DOHH2 (cell line): ENCODE measurements at regions not wholly inside any gene's neighbourhood (a gene's known extent, or its start where the extent isn't known, plus 50 kb on each side); places are given as distances from the start of the nearest gene placed in this dataset.

Experiments
- H3F3A ChIP-seq: fragments of 200-600 bp; sonication (generic), shearing (Covaris generic); 2 replicates; pipeline ENCODE4 v1.6.0; 2016; ENCODE audit warnings: antibody characterized with exemption, mild to moderate bottlenecking; ENCODE audit not compliant: control insufficient read depth, insufficient read depth
- H3K27ac ChIP-seq: fragments of 200-600 bp; sonication (generic); 2 replicates; pipeline ENCODE4 v1.5.1; 2014; ENCODE audit warnings: low read depth, mild to moderate bottlenecking, low read length, moderate library complexity
- H3K27me3 ChIP-seq: fragments of 200-600 bp; sonication (generic); 2 replicates; pipeline ENCODE4 v1.6.1; 2014; ENCODE audit warnings: mild to moderate bottlenecking, low read length, mixed read lengths; ENCODE audit not compliant: control insufficient read depth
- H3K36me3 ChIP-seq: fragments of 200-600 bp; sonication (generic); 2 replicates; pipeline ENCODE4 v1.6.1; 2014; ENCODE audit warnings: mild to moderate bottlenecking, low read length, moderate library complexity, mixed read lengths; ENCODE audit not compliant: control insufficient read depth
- H3K4me1 ChIP-seq: fragments of 200-600 bp; sonication (generic); 2 replicates; pipeline ENCODE4 v1.6.1; 2014; ENCODE audit warnings: mild to moderate bottlenecking, low read length, mixed read lengths; ENCODE audit not compliant: control insufficient read depth
- H3K4me2 ChIP-seq: fragments of 200-600 bp; sonication (generic); 2 replicates; pipeline ENCODE4 v1.6.0; 2014; ENCODE audit warnings: mild to moderate bottlenecking, low read length, moderate library complexity
- H3K4me3 ChIP-seq: fragments of 200-600 bp; sonication (generic); 2 replicates; pipeline ENCODE4 v1.5.1; 2014; ENCODE audit warnings: mild to moderate bottlenecking, low read length, mixed read lengths
- H3K79me2 ChIP-seq: fragments of 200-600 bp; sonication (generic); 2 replicates; pipeline ENCODE4 v1.6.1; 2014; ENCODE audit warnings: mild to moderate bottlenecking, low read length, mixed read lengths; ENCODE audit not compliant: control insufficient read depth
- H3K9me2 ChIP-seq: fragments of 200-600 bp; sonication (generic); replicated peaks from 2 replicates; pipeline ENCODE4 v1.6.1; 2014; ENCODE audit warnings: mild to moderate bottlenecking, low read length, mixed read lengths; ENCODE audit not compliant: control insufficient read depth
- H3K9me3 ChIP-seq: fragments of 200-600 bp; sonication (generic); 2 replicates; pipeline ENCODE4 v1.6.1; 2014; ENCODE audit warnings: antibody characterized with exemption, low read length, mixed read lengths; ENCODE audit not compliant: control insufficient read depth, insufficient read depth
- H4K20me1 ChIP-seq: fragments of 200-600 bp; sonication (generic); 2 replicates; pipeline ENCODE4 v1.6.0; 2014; ENCODE audit warnings: low read depth, mild to moderate bottlenecking, antibody characterized with exemption, low read length, moderate library complexity; ENCODE audit not compliant: control insufficient read depth, insufficient read depth
- EZH2phosphoT487 ChIP-seq: fragments of 200-600 bp; sonication (generic); IDR thresholded peaks from 2 replicates; pipeline ENCODE4 v1.6.1; 2017; ENCODE audit warnings: borderline replicate concordance, mild to moderate bottlenecking, antibody characterized with exemption, low read length, moderate library complexity, mixed read lengths
- TF ChIP-seq, protein P1 (sequence below): fragments of 200-600 bp; sonication (generic); IDR thresholded peaks from one replicate; pipeline ENCODE4 v1.5.1; 2014; ENCODE audit warnings: antibody characterized with exemption, mild to moderate bottlenecking, low read depth, low read length; ENCODE audit not compliant: poor library complexity, severe bottlenecking

DNA sequence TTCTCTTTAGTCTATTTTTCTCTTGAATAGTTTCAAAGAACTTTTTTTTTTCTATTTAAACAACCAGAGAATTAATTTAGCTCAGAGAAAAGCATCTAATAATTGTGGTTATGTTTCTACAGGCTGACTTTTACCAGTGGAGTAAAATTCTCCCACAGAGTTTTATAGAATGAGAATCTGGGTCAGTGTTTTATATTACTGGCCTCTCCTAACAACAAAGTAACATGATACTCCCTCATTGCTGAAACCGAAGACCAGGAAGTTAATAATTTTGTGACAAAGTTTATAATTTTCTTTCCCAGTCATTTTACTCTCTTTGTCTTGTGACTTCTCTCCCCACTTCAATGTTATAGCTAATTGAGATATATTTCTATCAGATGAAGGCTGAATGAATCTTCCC lies 946.9 kb downstream of the EPHA3 start:
- no peak overlapping the region for H3K4me3 ChIP-seq
- H4K20me1 ChIP-seq: no peaks in the 10 kb centered on the region
- H3K4me2 ChIP-seq: no peak overlapping the region
- H3K4me1 ChIP-seq: no peaks in the 10 kb centered on the region
- TF ChIP-seq, protein P1, sequence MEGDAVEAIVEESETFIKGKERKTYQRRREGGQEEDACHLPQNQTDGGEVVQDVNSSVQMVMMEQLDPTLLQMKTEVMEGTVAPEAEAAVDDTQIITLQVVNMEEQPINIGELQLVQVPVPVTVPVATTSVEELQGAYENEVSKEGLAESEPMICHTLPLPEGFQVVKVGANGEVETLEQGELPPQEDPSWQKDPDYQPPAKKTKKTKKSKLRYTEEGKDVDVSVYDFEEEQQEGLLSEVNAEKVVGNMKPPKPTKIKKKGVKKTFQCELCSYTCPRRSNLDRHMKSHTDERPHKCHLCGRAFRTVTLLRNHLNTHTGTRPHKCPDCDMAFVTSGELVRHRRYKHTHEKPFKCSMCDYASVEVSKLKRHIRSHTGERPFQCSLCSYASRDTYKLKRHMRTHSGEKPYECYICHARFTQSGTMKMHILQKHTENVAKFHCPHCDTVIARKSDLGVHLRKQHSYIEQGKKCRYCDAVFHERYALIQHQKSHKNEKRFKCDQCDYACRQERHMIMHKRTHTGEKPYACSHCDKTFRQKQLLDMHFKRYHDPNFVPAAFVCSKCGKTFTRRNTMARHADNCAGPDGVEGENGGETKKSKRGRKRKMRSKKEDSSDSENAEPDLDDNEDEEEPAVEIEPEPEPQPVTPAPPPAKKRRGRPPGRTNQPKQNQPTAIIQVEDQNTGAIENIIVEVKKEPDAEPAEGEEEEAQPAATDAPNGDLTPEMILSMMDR: no peak
- no peak for TF ChIP-seq EZH2phosphoT487
- no peaks in the 10 kb centered on the region for H3F3A ChIP-seq
- no peaks in the 10 kb centered on the region for H3K79me2 ChIP-seq
- H3K27me3 ChIP-seq: no peaks in the 10 kb centered on the region
- H3K27ac ChIP-seq: no peak overlapping the region
- no peaks in the 10 kb centered on the region; the same call in 1 of the 2 replicates for H3K9me2 ChIP-seq
- H3K36me3 ChIP-seq: no peaks in the 10 kb centered on the region
- H3K9me3 ChIP-seq: no peaks in the 10 kb centered on the region

DNA sequence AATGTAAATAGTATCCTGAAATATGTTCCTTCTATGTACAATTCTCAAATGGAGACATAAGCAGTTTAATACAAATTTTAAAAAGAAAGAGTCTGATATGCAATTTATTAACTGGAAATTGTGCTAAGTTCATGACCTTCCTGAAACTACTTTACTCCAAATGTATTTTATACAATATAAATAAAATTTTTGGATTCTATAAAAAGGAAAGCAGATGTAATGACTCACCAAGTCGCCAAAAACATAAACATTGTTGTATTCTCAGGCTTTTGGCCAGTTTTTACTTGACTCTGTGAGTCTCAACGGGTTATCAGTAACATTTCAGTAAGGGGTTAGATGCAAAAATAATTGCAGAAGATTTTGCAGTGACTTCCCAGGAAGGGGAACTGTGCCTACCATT lies 948.2 kb downstream of the EPHA3 start:
- Histone ChIP-seq H4K20me1 (no peaks in the 10 kb centered on the region), H3K4me2 (no peak overlapping the region), H3K9me3 (no peaks in the 10 kb centered on the region), H3K36me3 (no peaks in the 10 kb centered on the region), H3K4me3 (no peak overlapping the region), H3K27ac (no peak overlapping the region), H3F3A (no peaks in the 10 kb centered on the region), H3K79me2 (no peaks in the 10 kb centered on the region), H3K27me3 (no peaks in the 10 kb centered on the region), H3K9me2 (no peaks in the 10 kb centered on the region; the same call in 1 of the 2 replicates), H3K4me1 (no peaks in the 10 kb centered on the region)
- TF ChIP-seq EZH2phosphoT487: no peak

DNA sequence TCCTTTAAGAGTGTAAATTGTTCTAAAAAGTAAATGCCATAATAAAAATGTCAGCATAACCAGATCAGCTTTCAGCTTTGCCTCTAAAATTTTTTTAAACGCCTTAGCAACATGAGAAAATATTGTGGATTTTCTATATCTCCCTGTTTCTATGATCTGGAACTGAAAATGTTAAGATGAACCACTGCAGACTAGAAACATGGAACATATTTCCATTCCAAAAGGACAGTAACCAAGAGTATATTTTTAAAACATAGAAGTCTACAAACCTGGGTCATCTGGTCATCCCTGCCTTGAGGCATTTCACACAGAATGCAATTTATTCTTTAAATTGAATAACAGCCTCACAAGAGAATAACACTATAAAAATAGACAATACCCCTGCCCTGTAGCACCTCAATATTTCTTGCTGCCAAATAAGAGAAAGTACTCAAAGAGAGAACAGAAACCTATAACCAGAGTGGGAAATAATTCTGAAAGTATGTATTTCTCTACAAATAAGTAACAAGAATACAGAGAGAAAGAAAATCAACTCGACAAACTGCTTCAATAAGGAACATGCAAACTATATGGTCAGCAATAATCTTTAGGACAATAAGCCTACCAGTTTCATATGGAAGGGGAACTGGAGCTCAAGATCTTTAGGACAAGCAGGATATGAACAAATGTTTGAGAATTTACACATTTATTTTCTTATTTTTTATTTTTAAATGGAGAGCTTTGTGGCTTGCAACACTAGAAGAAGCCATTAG lies 949.0 kb downstream of the EPHA3 start:
- H3K4me3 ChIP-seq: no peak overlapping the region
- no peak overlapping the region for H3K27ac ChIP-seq
- H3K4me2 ChIP-seq: no peak overlapping the region
- H3K4me1 ChIP-seq: no peaks in the 10 kb centered on the region
- no peaks in the 10 kb centered on the region for H4K20me1 ChIP-seq
- H3K27me3 ChIP-seq: no peaks in the 10 kb centered on the region
- TF ChIP-seq EZH2phosphoT487: no peak
- TF ChIP-seq, protein P1: no peak
- no peaks in the 10 kb centered on the region for H3K9me3 ChIP-seq
- no peaks in the 10 kb centered on the region for H3K36me3 ChIP-seq
- H3F3A ChIP-seq: no peaks in the 10 kb centered on the region
- H3K79me2 ChIP-seq: no peaks in the 10 kb centered on the region
- no peaks in the 10 kb centered on the region; the same call in 1 of the 2 replicates for H3K9me2 ChIP-seq

DNA sequence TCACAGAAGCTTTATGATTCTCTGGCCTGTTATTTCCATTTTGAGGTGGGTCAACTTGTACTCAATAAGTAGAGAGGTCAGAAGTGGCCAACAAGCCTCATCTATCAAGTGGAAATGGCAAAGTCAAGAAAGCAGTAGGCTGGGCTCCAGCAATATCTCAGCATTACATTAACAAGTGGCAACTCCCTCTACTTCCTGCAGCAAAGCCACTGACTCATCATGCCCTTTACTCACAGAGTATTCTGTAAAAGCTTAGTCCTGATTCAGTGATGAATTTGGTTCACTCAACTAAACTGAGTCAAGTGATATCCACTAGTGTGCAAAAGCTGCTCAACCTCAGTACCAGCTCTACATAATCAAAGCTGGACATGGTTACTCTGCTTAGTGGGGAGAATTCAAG lies 954.6 kb downstream of the EPHA3 start:
- Histone ChIP-seq H3K27ac (no peak overlapping the region), H3F3A (no peaks in the 10 kb centered on the region), H3K4me2 (no peak overlapping the region), H3K4me1 (no peaks in the 10 kb centered on the region), H3K36me3 (no peaks in the 10 kb centered on the region), H3K9me2 (no peaks in the 10 kb centered on the region), H4K20me1 (no peaks in the 10 kb centered on the region), H3K4me3 (no peak overlapping the region), H3K79me2 (no peaks in the 10 kb centered on the region), H3K27me3 (no peaks in the 10 kb centered on the region), H3K9me3 (no peaks in the 10 kb centered on the region)
- TF ChIP-seq EZH2phosphoT487: no peak
- TF ChIP-seq, protein P1: no peak
